ENCODE measurements at regions not wholly inside any gene's neighbourhood (a gene's known extent, or its start where the extent isn't known, plus 50 kb on each side); places are given as distances from the start of the nearest gene placed in this dataset.

DNA sequence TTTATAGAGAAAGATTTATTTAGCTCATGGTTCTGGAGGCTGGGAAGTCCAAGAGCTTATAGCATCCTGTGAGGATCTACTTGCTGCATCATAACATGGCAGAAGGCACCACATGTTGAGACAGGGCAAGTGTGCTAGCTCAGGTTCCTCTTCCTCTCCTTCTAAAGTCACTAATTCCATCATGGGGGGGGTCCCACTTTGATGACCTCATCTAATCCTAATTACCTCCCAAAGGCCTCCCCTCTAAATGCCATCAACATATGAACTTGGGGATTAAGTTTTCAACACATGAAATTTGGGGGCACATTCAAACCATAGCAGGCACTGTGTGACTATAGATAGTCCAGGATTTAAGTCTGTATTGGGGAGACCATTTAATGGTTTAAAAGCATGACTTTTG is 297.1 kb upstream of the ROPN1 start:
- peaks cover 12% of the 10 kb centered on the region for H3K4me1 ChIP-seq (ENCODE audit: insufficient read depth, low read length)
- no peaks in the 10 kb centered on the region for H3K27me3 ChIP-seq (ENCODE audit: control insufficient read depth in 1 of 2, insufficient read depth in 2 of 2, low read length in 2 of 2)

GRCh38 chr3:124291008-124291407 is 299.1 kb upstream of the ROPN1 start:
- H3K27me3 ChIP-seq (ENCODE audit: control insufficient read depth in 1 of 2, insufficient read depth in 2 of 2, low read length in 2 of 2) = no peaks in the 10 kb centered on the region
- H3K9me3 ChIP-seq (ENCODE audit: low read length) = no peaks in the 10 kb centered on the region
- H3K9ac ChIP-seq (ENCODE audit: low read length) = no peak overlapping the region
- peaks cover 7% of the 10 kb centered on the region for H3K4me1 ChIP-seq (ENCODE audit: insufficient read depth, low read length)
- no peak overlapping the region for H3K27ac ChIP-seq (ENCODE audit: low read depth, low read length)
- H3K36me3 ChIP-seq (ENCODE audit: insufficient read depth, low read length) = no peaks in the 10 kb centered on the region
- no peak overlapping the region for H3K4me3 ChIP-seq (ENCODE audit: low read depth in 1 of 2, low read length in 2 of 2)

More for the DNA sequence above, 297.1 kb upstream of the ROPN1 start:
- no peak overlapping the region for H3K9ac ChIP-seq (ENCODE audit: low read length)
- H3K36me3 ChIP-seq (ENCODE audit: insufficient read depth, low read length) = no peaks in the 10 kb centered on the region
- no peak overlapping the region for H3K4me3 ChIP-seq (ENCODE audit: low read depth in 1 of 2, low read length in 2 of 2)
- no peak overlapping the region for H3K27ac ChIP-seq (ENCODE audit: low read depth, low read length)
- H3K9me3 ChIP-seq (ENCODE audit: low read length) = no peaks in the 10 kb centered on the region

DNA sequence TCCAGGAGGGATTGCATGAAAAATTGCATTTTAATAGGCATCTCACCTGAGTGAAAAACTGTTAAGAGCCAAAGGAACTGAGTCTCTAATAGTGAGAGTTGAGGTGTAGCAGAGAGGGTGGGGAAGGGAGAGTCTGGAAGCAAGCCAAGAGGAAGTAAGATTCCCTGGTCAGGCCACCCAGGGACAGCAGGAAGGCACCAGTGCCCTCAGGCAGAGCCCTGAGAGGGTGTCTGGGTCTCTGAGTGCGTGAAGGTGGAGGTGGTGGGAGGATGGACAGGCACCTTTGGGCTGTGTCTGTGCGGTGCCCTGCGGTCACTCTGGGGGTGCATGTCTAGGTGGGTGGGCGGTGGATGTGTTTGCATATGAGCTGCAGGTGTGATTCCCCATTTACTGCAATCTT is 300.4 kb upstream of the ROPN1 start:
- H3K4me3 ChIP-seq (ENCODE audit: low read depth in 1 of 2, low read length in 2 of 2) = no peak overlapping the region
- H3K27ac ChIP-seq (ENCODE audit: low read depth, low read length) = no peak overlapping the region
- no peaks in the 10 kb centered on the region for H3K27me3 ChIP-seq (ENCODE audit: control insufficient read depth in 1 of 2, insufficient read depth in 2 of 2, low read length in 2 of 2)
- no peak overlapping the region for H3K9ac ChIP-seq (ENCODE audit: low read length)
- H3K4me1 ChIP-seq (ENCODE audit: insufficient read depth, low read length) = peaks cover 7% of the 10 kb centered on the region
- H3K9me3 ChIP-seq (ENCODE audit: low read length) = no peaks in the 10 kb centered on the region
- no peaks in the 10 kb centered on the region for H3K36me3 ChIP-seq (ENCODE audit: insufficient read depth, low read length)

- Histone ChIP-seq H3K4me1 (ENCODE audit: insufficient read depth, low read length) (peaks cover 10% of the 10 kb centered on the region), H3K9me3 (ENCODE audit: low read length) (no peaks in the 10 kb centered on the region), H3K27ac (ENCODE audit: low read depth, low read length) (no peak overlapping the region), H3K36me3 (ENCODE audit: insufficient read depth, low read length) (no peaks in the 10 kb centered on the region), H3K9ac (ENCODE audit: low read length) (no peak overlapping the region), H3K27me3 (ENCODE audit: control insufficient read depth in 1 of 2, insufficient read depth in 2 of 2, low read length in 2 of 2) (no peaks in the 10 kb centered on the region), H3K4me3 (ENCODE audit: low read depth in 1 of 2, low read length in 2 of 2) (no peak overlapping the region)
These were observed 301.7 kb upstream of the ROPN1 start for GRCh38 chr3:124293584-124293983.

DNA sequence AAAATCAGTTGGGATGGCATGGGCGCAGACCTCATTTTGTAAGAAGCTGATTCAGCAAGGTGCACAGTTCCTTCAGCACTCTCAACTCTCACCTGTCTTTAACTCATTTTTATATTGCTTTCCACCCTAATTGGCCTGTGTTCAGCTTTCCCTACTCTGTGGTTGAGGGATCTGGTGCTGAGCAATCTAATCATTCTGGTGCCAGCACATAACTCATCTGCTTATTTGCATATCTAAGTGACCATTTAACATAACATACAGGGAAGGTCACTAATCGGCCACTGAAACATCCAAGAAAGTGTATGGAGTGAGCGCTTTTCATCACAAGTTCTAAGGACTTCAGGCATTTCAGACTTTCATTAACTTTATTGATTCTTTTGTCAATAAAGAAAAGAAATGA is 303.4 kb upstream of the ROPN1 start:
- Histone ChIP-seq H3K4me3 (ENCODE audit: low read depth in 1 of 2, low read length in 2 of 2) (no peak overlapping the region), H3K27ac (ENCODE audit: low read depth, low read length) (no peak overlapping the region), H3K9me3 (ENCODE audit: low read length) (no peaks in the 10 kb centered on the region), H3K36me3 (ENCODE audit: insufficient read depth, low read length) (no peaks in the 10 kb centered on the region), H3K27me3 (ENCODE audit: control insufficient read depth in 1 of 2, insufficient read depth in 2 of 2, low read length in 2 of 2) (no peaks in the 10 kb centered on the region), H3K9ac (ENCODE audit: low read length) (no peak overlapping the region), H3K4me1 (ENCODE audit: insufficient read depth, low read length) (peaks cover 10% of the 10 kb centered on the region)

GRCh38 chr3:124296406-124296805 is 304.5 kb upstream of the ROPN1 start:
- H3K9me3 ChIP-seq (ENCODE audit: low read length) = no peaks in the 10 kb centered on the region
- no peaks in the 10 kb centered on the region for H3K27me3 ChIP-seq (ENCODE audit: control insufficient read depth in 1 of 2, insufficient read depth in 2 of 2, low read length in 2 of 2)
- H3K4me1 ChIP-seq (ENCODE audit: insufficient read depth, low read length) = peaks cover 4% of the 10 kb centered on the region
- H3K36me3 ChIP-seq (ENCODE audit: insufficient read depth, low read length) = no peaks in the 10 kb centered on the region
- H3K4me3 ChIP-seq (ENCODE audit: low read depth in 1 of 2, low read length in 2 of 2) = no peak overlapping the region
- no peak overlapping the region for H3K9ac ChIP-seq (ENCODE audit: low read length)
- H3K27ac ChIP-seq (ENCODE audit: low read depth, low read length) = no peak overlapping the region

- Histone ChIP-seq H3K9ac (ENCODE audit: low read length) (no peak overlapping the region), H3K4me3 (ENCODE audit: low read depth in 1 of 2, low read length in 2 of 2) (no peak overlapping the region), H3K36me3 (ENCODE audit: insufficient read depth, low read length) (no peaks in the 10 kb centered on the region), H3K27me3 (ENCODE audit: control insufficient read depth in 1 of 2, insufficient read depth in 2 of 2, low read length in 2 of 2) (no peaks in the 10 kb centered on the region), H3K4me1 (ENCODE audit: insufficient read depth, low read length) (peaks cover 4% of the 10 kb centered on the region), H3K9me3 (ENCODE audit: low read length) (no peaks in the 10 kb centered on the region), H3K27ac (ENCODE audit: low read depth, low read length) (no peak overlapping the region)
These were observed 305.4 kb upstream of the ROPN1 start for GRCh38 chr3:124297062-124297980.

GRCh38 chr3:124298301-124298700 is 306.4 kb upstream of the ROPN1 start:
- Histone ChIP-seq H3K27ac (ENCODE audit: low read depth, low read length) (no peak overlapping the region), H3K9ac (ENCODE audit: low read length) (no peak overlapping the region), H3K36me3 (ENCODE audit: insufficient read depth, low read length) (no peaks in the 10 kb centered on the region), H3K27me3 (ENCODE audit: control insufficient read depth in 1 of 2, insufficient read depth in 2 of 2, low read length in 2 of 2) (no peaks in the 10 kb centered on the region), H3K9me3 (ENCODE audit: low read length) (no peaks in the 10 kb centered on the region), H3K4me3 (ENCODE audit: low read depth in 1 of 2, low read length in 2 of 2) (no peak overlapping the region), H3K4me1 (ENCODE audit: insufficient read depth, low read length) (peaks cover 4% of the 10 kb centered on the region)

- Histone ChIP-seq H3K9ac (ENCODE audit: low read length) (no peak overlapping the region), H3K4me3 (ENCODE audit: low read depth in 1 of 2, low read length in 2 of 2) (no peak overlapping the region), H3K9me3 (ENCODE audit: low read length) (no peaks in the 10 kb centered on the region), H3K27me3 (ENCODE audit: control insufficient read depth in 1 of 2, insufficient read depth in 2 of 2, low read length in 2 of 2) (no peaks in the 10 kb centered on the region), H3K27ac (ENCODE audit: low read depth, low read length) (no peak overlapping the region), H3K36me3 (ENCODE audit: insufficient read depth, low read length) (no peaks in the 10 kb centered on the region), H3K4me1 (ENCODE audit: insufficient read depth, low read length) (peaks cover 4% of the 10 kb centered on the region)
These were observed 307.0 kb upstream of the ROPN1 start for GRCh38 chr3:124298951-124299350.

GRCh38 chr3:124299831-124300230 is 307.9 kb upstream of the ROPN1 start:
- no peaks in the 10 kb centered on the region for H3K27me3 ChIP-seq (ENCODE audit: control insufficient read depth in 1 of 2, insufficient read depth in 2 of 2, low read length in 2 of 2)
- H3K9ac ChIP-seq (ENCODE audit: low read length) = no peak overlapping the region
- H3K27ac ChIP-seq (ENCODE audit: low read depth, low read length) = no peak overlapping the region
- no peak overlapping the region for H3K4me3 ChIP-seq (ENCODE audit: low read depth in 1 of 2, low read length in 2 of 2)
- no peaks in the 10 kb centered on the region for H3K9me3 ChIP-seq (ENCODE audit: low read length)
- peaks cover 4% of the 10 kb centered on the region for H3K4me1 ChIP-seq (ENCODE audit: insufficient read depth, low read length)
- no peaks in the 10 kb centered on the region for H3K36me3 ChIP-seq (ENCODE audit: insufficient read depth, low read length)

DNA sequence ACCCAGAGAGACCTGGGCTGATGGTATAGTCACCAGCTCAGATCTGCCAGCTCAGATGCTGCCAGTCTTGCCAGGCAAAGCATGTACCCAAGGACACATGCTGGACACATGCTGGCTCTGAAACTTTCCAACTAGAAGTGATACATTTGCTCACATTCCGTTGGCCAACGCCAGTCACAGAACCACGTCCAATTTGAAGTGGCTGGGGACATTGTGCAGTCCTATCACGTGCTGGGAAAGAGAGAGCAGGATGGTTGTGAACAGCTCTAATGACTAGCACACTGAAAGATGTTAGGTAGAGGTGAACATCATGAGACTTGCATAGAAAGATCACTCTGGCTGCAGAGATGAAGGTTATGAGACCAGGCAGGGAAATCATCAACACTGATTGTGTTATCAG is 308.5 kb upstream of the ROPN1 start:
- Histone ChIP-seq H3K4me1 (ENCODE audit: insufficient read depth, low read length) (peaks cover 4% of the 10 kb centered on the region), H3K4me3 (ENCODE audit: low read depth in 1 of 2, low read length in 2 of 2) (no peak overlapping the region), H3K36me3 (ENCODE audit: insufficient read depth, low read length) (no peaks in the 10 kb centered on the region), H3K9ac (ENCODE audit: low read length) (no peak overlapping the region), H3K27me3 (ENCODE audit: control insufficient read depth in 1 of 2, insufficient read depth in 2 of 2, low read length in 2 of 2) (no peaks in the 10 kb centered on the region), H3K9me3 (ENCODE audit: low read length) (no peaks in the 10 kb centered on the region), H3K27ac (ENCODE audit: low read depth, low read length) (no peak overlapping the region)

All from muscle layer of colon (tissue), 2 donors.